HepG2 (cell line): ENCODE measurements at regions not wholly inside any gene's neighbourhood (a gene's known extent, or its start where the extent isn't known, plus 50 kb on each side); places are given as distances from the start of the nearest gene placed in this dataset.

Experiments used
- ATAC-seq: fragments of 200-7000 bp; cut with Tn5 transposase; 3 replicates; pipeline ENCODE4 v1.9.1; 2020; ENCODE audit warnings: mild to moderate bottlenecking, moderate library complexity
- BruUV-seq: library from RNA; stranded (reverse); fragments of 400-500 nt; replicated peaks from 2 replicates; lab custom pipeline; 2021; lab: Mats Ljungman, UMichigan
- CTCF ChIA-PET: fragments of 300-600 bp; formaldehyde crosslinking; extraction: SDS; loops from one replicate; lab custom pipeline; 2021; ENCODE audit warnings: low total read pairs, inconsistent platforms, low intra/inter-chr PET ratio; lab: Yijun Ruan, JAX
- POLR2A ChIA-PET: fragments of 350-600 bp; sonication (Branson Sonifier 250); formaldehyde crosslinking; loops from one replicate; lab custom pipeline; 2020; ENCODE audit warnings: antibody characterized with exemption, inconsistent platforms; lab: Yijun Ruan, JAX
- DNase-seq: peaks from one replicate; pipeline ENCODE4 v3.0.0-alpha.2; 2015; ENCODE audit warnings: low spot score
- FAIRE-seq: peaks from 3 replicates; lab custom pipeline; 2011; peaks lifted over from hg19 to GRCh38; lab: Jason Lieb, UNC
- H2AFZ ChIP-seq: one replicate; pipeline ENCODE4 v1.6.1; 2011; ENCODE audit warnings: low read length, inconsistent platforms
- H3K27ac ChIP-seq: fragments of 300-600 bp; 3 replicates; pipeline ENCODE4 v1.8.0; 2011; ENCODE audit warnings: mixed run types, mild to moderate bottlenecking, mixed read lengths, low read length, inconsistent platforms; ENCODE audit not compliant: insufficient read depth; ENCODE audit errors: extremely low read length
- H3K27me3 ChIP-seq, 2 experiments: fragments of 200-600 bp in 1 of 2; 2 replicates in 1 of 2; 3 replicates in 1 of 2; pipeline versions ENCODE4 v1.6.0 to v1.8.0; 2011; ENCODE audit warnings: low read length in 2 of 2, mild to moderate bottlenecking in 2 of 2, moderate library complexity in 2 of 2, inconsistent platforms in 1 of 2; ENCODE audit not compliant: insufficient read depth in 2 of 2, control insufficient read depth in 1 of 2
- H3K36me3 ChIP-seq, 2 experiments: fragments of 200-600 bp in 1 of 2; replicated peaks in 1 of 2; 2 replicates in 1 of 2; 3 replicates in 1 of 2; pipeline versions ENCODE4 v1.5.1 to v1.8.0; 2011; ENCODE audit warnings: low read length in 2 of 2, inconsistent platforms in 1 of 2; ENCODE audit not compliant: insufficient read depth in 2 of 2, control insufficient read depth in 1 of 2
- H3K4me1 ChIP-seq: 2 replicates; pipeline ENCODE4 v1.5.1; 2012; ENCODE audit warnings: low read length, inconsistent platforms; ENCODE audit not compliant: insufficient read depth
- H3K4me2 ChIP-seq: 2 replicates; pipeline ENCODE4 v1.6.0; 2011; ENCODE audit warnings: low read depth, low read length, inconsistent platforms
- H3K4me3 ChIP-seq, 3 experiments: fragments of 200-600 bp in 1 of 3; sonication (generic), shearing (Covaris generic) in 1 of 3; replicated peaks in 1 of 3; 2 replicates each; pipeline ENCODE4 v1.5.1; 2011 to 2016; ENCODE audit warnings: low read length in 3 of 3, inconsistent platforms in 2 of 3, low read depth in 2 of 3, mild to moderate bottlenecking in 2 of 3, control low read depth in 1 of 3, mixed read lengths in 1 of 3; ENCODE audit not compliant: insufficient read depth in 1 of 3
- H3K79me2 ChIP-seq: one replicate; pipeline ENCODE4 v1.6.1; 2011; ENCODE audit warnings: low read length, inconsistent platforms; ENCODE audit not compliant: insufficient read depth
- H3K9ac ChIP-seq: 2 replicates; pipeline ENCODE4 v1.6.0; 2011; ENCODE audit warnings: mild to moderate bottlenecking, low read depth, low read length, inconsistent platforms; ENCODE audit not compliant: insufficient read depth
- H3K9me3 ChIP-seq: 2 replicates; pipeline ENCODE4 v1.5.1; 2012; ENCODE audit warnings: mild to moderate bottlenecking, low read length
- H4K20me1 ChIP-seq: 2 replicates; pipeline ENCODE4 v1.6.0; 2011; ENCODE audit warnings: inconsistent platforms, mild to moderate bottlenecking, low read length, moderate library complexity; ENCODE audit not compliant: insufficient read depth
- BORCS8-MEF2B ChIP-seq: sonication (generic); formaldehyde crosslinking; IDR thresholded peaks from 2 replicates; pipeline ENCODE4 v1.8.0; 2022; ENCODE audit warnings: mild to moderate bottlenecking, missing genetic modification reagents
- ELF3 ChIP-seq: IDR thresholded peaks from 2 replicates; pipeline ENCODE4 v1.6.1; 2016; ENCODE audit warnings: missing genetic modification reagents, missing compliant biosample characterization
- FOXP1 ChIP-seq, 2 experiments: fragments of 450-650 bp in 1 of 2; IDR thresholded peaks; 2 replicates each; pipeline ENCODE4 v1.6.1; 2017 to 2018; ENCODE audit warnings: antibody characterized with exemption in 1 of 2
- HMG20A ChIP-seq: IDR thresholded peaks from 2 replicates; pipeline ENCODE4 v1.6.1; 2016; ENCODE audit warnings: borderline replicate concordance
- KAT2B ChIP-seq: fragments of 150-350 bp; IDR thresholded peaks from 2 replicates; pipeline ENCODE4 v1.6.1; 2014; ENCODE audit warnings: low read depth, low read length, borderline replicate concordance
- SETDB1 ChIP-seq: sonication (generic); formaldehyde crosslinking; IDR thresholded peaks from 2 replicates; pipeline ENCODE4 v1.5.1; 2020; ENCODE audit warnings: missing genetic modification reagents, mild to moderate bottlenecking, borderline replicate concordance
- SIX4 ChIP-seq: sonication (generic); formaldehyde crosslinking; IDR thresholded peaks from 2 replicates; pipeline ENCODE4 v1.4.0; 2020; ENCODE audit warnings: missing genetic modification reagents
- SMC3 ChIP-seq: IDR thresholded peaks from 2 replicates; pipeline ENCODE4 v1.6.1; 2011; ENCODE audit warnings: low read length, improper control_type of control experiment
- SOX5 ChIP-seq: IDR thresholded peaks from 2 replicates; pipeline ENCODE4 v1.6.1; 2016; ENCODE audit warnings: borderline replicate concordance
- SRSF9 ChIP-seq: fragments of 200-400 bp; formaldehyde crosslinking; IDR thresholded peaks from 2 replicates; pipeline ENCODE4 v1.6.1; 2018; ENCODE audit warnings: borderline replicate concordance, mild to moderate bottlenecking, low read depth, low read length; ENCODE audit not compliant: insufficient read depth, poor library complexity, severe bottlenecking
- ZBTB4 ChIP-seq: sonication (generic); formaldehyde crosslinking; IDR thresholded peaks from 2 replicates; pipeline ENCODE4 v1.4.0; 2020; ENCODE audit warnings: missing genetic modification reagents, mild to moderate bottlenecking, borderline replicate concordance
- ZNF12 ChIP-seq: sonication (generic); formaldehyde crosslinking; IDR thresholded peaks from 2 replicates; pipeline ENCODE4 v1.5.0; 2020; ENCODE audit warnings: missing genetic modification reagents
- ZNF251 ChIP-seq: sonication (generic); formaldehyde crosslinking; IDR thresholded peaks from 2 replicates; pipeline ENCODE4 v1.9.0; 2021; ENCODE audit warnings: mild to moderate bottlenecking, missing genetic modification reagents
- ZNF672 ChIP-seq: sonication (generic); formaldehyde crosslinking; IDR thresholded peaks from 2 replicates; pipeline ENCODE4 v1.8.1; 2022; ENCODE audit warnings: missing genetic modification reagents
- ZNF703 ChIP-seq: sonication (generic); formaldehyde crosslinking; IDR thresholded peaks from 2 replicates; pipeline ENCODE4 v1.5.1; 2020; ENCODE audit warnings: missing genetic modification reagents, mild to moderate bottlenecking, moderate library complexity, borderline replicate concordance
- WGBS: methylation state at CpG from one replicate; pipeline ENCODE4 v1.1.6; 2017; ENCODE audit warnings: low lambda C conversion rate; 5-methylcytosine and 5-hydroxymethylcytosine counted together
- in situ Hi-C: cut with HindIII; loops from 2 replicates; pipeline ENCODE4 v1.10.0; 2017; ENCODE audit warnings: low pct_unique_long_range_greater_than_20kb; ENCODE audit not compliant: extremely low pct_ligation_motif_present
- intact Hi-C: fragments of 100-400 bp; cut with micrococcal nuclease; formaldehyde crosslinking; loops from one replicate; pipeline ENCODE4 v1.10.0; 2022; ENCODE audit not compliant: unreplicated experiment
- TF ChIP-seq, protein P1 (sequence below): sonication (generic); formaldehyde crosslinking; IDR thresholded peaks from 2 replicates; pipeline ENCODE4 v1.5.1; 2020; ENCODE audit warnings: mild to moderate bottlenecking, missing genetic modification reagents, borderline replicate concordance

DNA sequence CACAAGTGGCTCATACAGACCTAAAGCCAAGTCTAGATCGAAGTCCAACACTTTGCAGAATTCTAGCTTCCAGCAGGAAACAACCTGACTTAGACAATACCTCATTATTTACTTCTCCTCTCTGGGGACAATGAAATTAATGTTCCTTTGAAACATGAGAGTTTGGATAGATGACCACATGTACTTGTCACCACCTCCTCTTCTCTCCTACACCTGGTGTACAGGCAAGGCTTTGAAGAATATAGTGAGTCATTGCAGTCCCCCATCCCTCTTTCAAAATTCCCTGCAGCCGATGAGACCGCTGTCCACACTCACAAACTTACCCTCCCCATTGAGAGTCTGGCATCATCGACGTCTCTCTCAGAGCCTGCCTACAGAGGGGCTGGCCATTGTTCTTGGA, 189.0 kb upstream of the HES1 start:
- peak; percentile 81 for DNase-seq
- TF ChIP-seq SIX4 (CRISPR knock-in tag) (peak; percentile 90), KAT2B (no peak), SOX5 (CRISPR knock-in tag) (peak; percentile 99), SETDB1 (CRISPR knock-in tag) (no peak), SMC3 (no peak), ZNF672 (CRISPR knock-in tag) (no peak), ZNF251 (no peak), BORCS8-MEF2B (CRISPR knock-in tag) (no peak), HMG20A (CRISPR knock-in tag) (0 out of 2 replicates have a peak, but pooled peaks have one; percentile 58), ZNF12 (CRISPR knock-in tag) (0 out of 2 replicates have a peak, but pooled peaks have one; percentile 34), ZBTB4 (CRISPR knock-in tag) (no peak), ELF3 (CRISPR knock-in tag) (peak; percentile 58; the same call in 1 of the 2 replicates), FOXP1 (IDR thresholded peaks at IDR 0.05) (no peak), FOXP1 (CRISPR knock-in tag; IDR thresholded peaks at IDR 0.05) (0 out of 2 replicates have a peak, but pooled peaks have one; percentile 23), ZNF703 (CRISPR knock-in tag) (no peak), SRSF9 (no peak)
- TF ChIP-seq, protein P1, sequence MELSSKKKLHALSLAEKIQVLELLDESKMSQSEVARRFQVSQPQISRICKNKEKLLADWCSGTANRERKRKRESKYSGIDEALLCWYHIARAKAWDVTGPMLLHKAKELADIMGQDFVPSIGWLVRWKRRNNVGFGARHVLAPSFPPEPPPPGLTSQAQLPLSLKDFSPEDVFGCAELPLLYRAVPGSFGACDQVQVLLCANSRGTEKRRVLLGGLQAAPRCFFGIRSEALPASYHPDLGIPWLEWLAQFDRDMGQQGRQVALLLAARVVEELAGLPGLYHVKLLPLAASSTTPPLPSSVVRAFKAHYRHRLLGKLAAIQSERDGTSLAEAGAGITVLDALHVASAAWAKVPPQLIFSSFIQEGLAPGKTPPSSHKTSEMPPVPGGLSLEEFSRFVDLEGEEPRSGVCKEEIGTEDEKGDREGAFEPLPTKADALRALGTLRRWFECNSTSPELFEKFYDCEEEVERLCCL (CRISPR knock-in tag): no peak

More for the DNA sequence above, 189.0 kb upstream of the HES1 start:
- H2AFZ ChIP-seq: no peak overlapping the region
- peaks cover 31% of the 10 kb centered on the region for H3K4me1 ChIP-seq
- no peak overlapping the region for H3K9ac ChIP-seq
- BruUV-seq: no TSS peak
- H3K27me3 ChIP-seq: peaks cover 0 to 13% of the 10 kb centered on the region in 2 experiments; a peak in 2 of 5 replicates
- no peaks in the 10 kb centered on the region for H3K36me3 ChIP-seq
- CTCF ChIA-PET: no interaction called here
- H3K79me2 ChIP-seq: no peaks in the 10 kb centered on the region
- WGBS: 0% methylated on average over 5 of the region's 5 CpGs
- POLR2A ChIA-PET: no interaction called here
- no peak overlapping the region for H3K4me2 ChIP-seq
- H4K20me1 ChIP-seq: no peaks in the 10 kb centered on the region
- peak; percentile 42 for FAIRE-seq
- H3K9me3 ChIP-seq: no peaks in the 10 kb centered on the region
- intact Hi-C loops (no loop called here), in situ Hi-C loops (no loop called here)
- ATAC-seq: peak; percentile 59
- H3K4me3 ChIP-seq: no peak overlapping the region
- H3K27ac ChIP-seq: no peak overlapping the region
